ENCODE measurements at regions not wholly inside any gene's neighbourhood (a gene's known extent, or its start where the extent isn't known, plus 50 kb on each side); places are given as distances from the start of the nearest gene placed in this dataset.

GRCh38 chr6:62714112-62714511, 428.1 kb upstream of the KHDRBS2 start:
- no peaks in the 10 kb centered on the region for H3K9me2 ChIP-seq (ENCODE audit: insufficient read depth)
- no peaks in the 10 kb centered on the region for H3K79me2 ChIP-seq (ENCODE audit: insufficient read depth, low read length)
- POLR2A ChIA-PET, result no interaction called here
- intact Hi-C loops (cut with micrococcal nuclease), result no loop called here
- H3K4me3 ChIP-seq (replicated peaks in 1 of 2; ENCODE audit: low read depth in 1 of 2, low read length in 2 of 2), result no peak overlapping the region
- TF ChIP-seq ZBTB33 (IDR thresholded peaks at IDR 0.05; ENCODE audit: extremely low read depth, insufficient replicate concordance, low read length) (no peak), ELF1 (IDR thresholded peaks at IDR 0.05; ENCODE audit: borderline replicate concordance, low read depth) (no peak), REST (IDR thresholded peaks at IDR 0.05; ENCODE audit: low read depth) (no peak), RAD21 (IDR thresholded peaks at IDR 0.05; ENCODE audit: low read depth) (no peak), ZNF274 (IDR thresholded peaks at IDR 0.05; ENCODE audit: low read depth, low read length) (no peak), TCF7L2 (IDR thresholded peaks at IDR 0.05; ENCODE audit: borderline replicate concordance, extremely low read depth, insufficient read depth, insufficient read length) (no peak), CBX3 (IDR thresholded peaks at IDR 0.05; ENCODE audit: low read depth) (no peak), EZH2 (IDR thresholded peaks at IDR 0.05) (no peak), YY1 (IDR thresholded peaks at IDR 0.05; ENCODE audit: extremely low read depth, insufficient replicate concordance, low read depth, low read length) (no peak), MAX (IDR thresholded peaks at IDR 0.05) (no peak), CTCF (IDR thresholded peaks at IDR 0.05 in 2 of 3, conservative IDR thresholded peaks at IDR 0.05 in 1 of 3; ENCODE audit: borderline replicate concordance in 1 of 3, insufficient read depth in 1 of 3, low read depth in 2 of 3, low read length in 2 of 3) (no peak), CEBPB (IDR thresholded peaks at IDR 0.05; ENCODE audit: low read depth) (no peak), ZFX (IDR thresholded peaks at IDR 0.05) (no peak), SIN3A (IDR thresholded peaks at IDR 0.05; ENCODE audit: low read depth) (no peak), ATF3 (IDR thresholded peaks at IDR 0.05) (no peak), FOSL1 (IDR thresholded peaks at IDR 0.05; ENCODE audit: low read depth) (no peak), POLR2AphosphoS5 (IDR thresholded peaks at IDR 0.05; ENCODE audit: low read depth, low read length) (no peak), JUND (IDR thresholded peaks at IDR 0.05) (no peak), EGR1 (IDR thresholded peaks at IDR 0.05; ENCODE audit: low read depth) (no peak)
- RAD21 ChIA-PET (ENCODE audit: low non-redundant PET in 1 of 2, low total read pairs in 2 of 2, uncharacterized antibody in 2 of 2, unreplicated experiment in 2 of 2), result no interaction called here
- H3K36me3 ChIP-seq (ENCODE audit: control insufficient read depth in 1 of 2, insufficient read depth in 2 of 2, low read length in 2 of 2), result no peaks in the 10 kb centered on the region
- no peak overlapping the region for H3K4me2 ChIP-seq (ENCODE audit: low read length)
- H3K9me3 ChIP-seq (ENCODE audit: control insufficient read depth in 1 of 2, insufficient read depth in 1 of 2, low read depth in 1 of 2, low read length in 2 of 2), result peaks cover 10% of the 10 kb centered on the region in 2 experiments; a peak in 2 of 4 replicates
- no TSS peak for BruUV-seq (replicated peaks)
- no peak overlapping the region for H2AFZ ChIP-seq (ENCODE audit: low read depth, low read length, poor library complexity, severe bottlenecking)
- CTCF ChIA-PET, result no interaction called here
- ATAC-seq (no peak), DNase-seq (ENCODE audit: low read depth, low spot score) (no peak)
- H3K27me3 ChIP-seq (ENCODE audit: insufficient read depth, low read length), result no peaks in the 10 kb centered on the region
- no peaks in the 10 kb centered on the region for H3K4me1 ChIP-seq (ENCODE audit: control insufficient read depth in 1 of 2, insufficient read depth in 2 of 2, low read length in 2 of 2)
- H4K20me1 ChIP-seq (ENCODE audit: insufficient read depth), result no peaks in the 10 kb centered on the region
- no peak overlapping the region for H3K27ac ChIP-seq (ENCODE audit: low read depth, low read length)
- no peak overlapping the region for H3K9ac ChIP-seq (ENCODE audit: low read length)
